ENCODE measurements at regions not wholly inside any gene's neighbourhood (a gene's known extent, or its start where the extent isn't known, plus 50 kb on each side); places are given as distances from the start of the nearest gene placed in this dataset.

GRCh38 chr3:118793176-118793575 is 241.5 kb downstream of the IGSF11 start:
- TF ChIP-seq, protein P1, sequence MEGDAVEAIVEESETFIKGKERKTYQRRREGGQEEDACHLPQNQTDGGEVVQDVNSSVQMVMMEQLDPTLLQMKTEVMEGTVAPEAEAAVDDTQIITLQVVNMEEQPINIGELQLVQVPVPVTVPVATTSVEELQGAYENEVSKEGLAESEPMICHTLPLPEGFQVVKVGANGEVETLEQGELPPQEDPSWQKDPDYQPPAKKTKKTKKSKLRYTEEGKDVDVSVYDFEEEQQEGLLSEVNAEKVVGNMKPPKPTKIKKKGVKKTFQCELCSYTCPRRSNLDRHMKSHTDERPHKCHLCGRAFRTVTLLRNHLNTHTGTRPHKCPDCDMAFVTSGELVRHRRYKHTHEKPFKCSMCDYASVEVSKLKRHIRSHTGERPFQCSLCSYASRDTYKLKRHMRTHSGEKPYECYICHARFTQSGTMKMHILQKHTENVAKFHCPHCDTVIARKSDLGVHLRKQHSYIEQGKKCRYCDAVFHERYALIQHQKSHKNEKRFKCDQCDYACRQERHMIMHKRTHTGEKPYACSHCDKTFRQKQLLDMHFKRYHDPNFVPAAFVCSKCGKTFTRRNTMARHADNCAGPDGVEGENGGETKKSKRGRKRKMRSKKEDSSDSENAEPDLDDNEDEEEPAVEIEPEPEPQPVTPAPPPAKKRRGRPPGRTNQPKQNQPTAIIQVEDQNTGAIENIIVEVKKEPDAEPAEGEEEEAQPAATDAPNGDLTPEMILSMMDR (IDR thresholded peaks at IDR 0.05 in 4 of 5, conservative IDR thresholded peaks at IDR 0.05 in 1 of 5), result no peak
- no peak for TF ChIP-seq POLR2A (IDR thresholded peaks at IDR 0.05)

Measured in gastrocnemius medialis (tissue), 4 donors.